ENCODE measurements at regions not wholly inside any gene's neighbourhood (a gene's known extent, or its start where the extent isn't known, plus 50 kb on each side); places are given as distances from the start of the nearest gene placed in this dataset.
"Not testable (repeated sequence)": the region's sequence is repeated elsewhere in the genome, so short reads cannot be mapped to it uniquely, and the experiment has no call there.

DNA sequence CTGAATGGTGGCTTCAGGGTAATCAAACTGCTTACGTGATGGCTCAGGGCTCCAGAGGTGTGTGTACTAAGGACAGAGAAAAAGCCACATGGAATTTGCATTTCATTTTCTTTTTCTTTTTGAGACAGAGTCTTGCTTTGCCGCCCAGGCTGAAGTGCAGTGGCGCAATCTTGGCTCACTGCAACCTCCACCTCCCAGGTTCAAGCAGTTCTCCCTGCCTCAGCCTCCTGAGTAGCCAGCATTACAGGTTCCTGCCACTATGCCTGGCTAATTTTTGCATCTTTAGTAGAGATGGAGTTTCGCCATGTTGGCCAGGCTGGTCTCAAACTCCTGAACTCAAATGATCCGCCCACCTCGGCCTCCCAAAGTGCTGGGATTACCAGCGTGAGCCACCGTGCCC, 103.7 kb upstream of the CLINT1 start:
- TF ChIP-seq TAF1 (IDR thresholded peaks at IDR 0.05; ENCODE audit: borderline replicate concordance, low read depth, low read length); POLR2A (IDR thresholded peaks at IDR 0.05; ENCODE audit: low read depth, low read length); POLR2AphosphoS5 (IDR thresholded peaks at IDR 0.05; ENCODE audit: low read depth, low read length): not testable (repeated sequence)

All from GM12892 (cell line).